HEK293 (cell line): ENCODE measurements at regions not wholly inside any gene's neighbourhood (a gene's known extent, or its start where the extent isn't known, plus 50 kb on each side); places are given as distances from the start of the nearest gene placed in this dataset.

ENCODE experiments used
- MEIS1 ChIP-seq: sonication (generic); formaldehyde crosslinking; IDR thresholded peaks from 2 replicates; pipeline ENCODE4 v1.8.1; 2022; ENCODE audit warnings: missing genetic modification reagents, mild to moderate bottlenecking, borderline replicate concordance
- ZNF596 ChIP-seq: fragments of 450-650 bp; IDR thresholded peaks from 2 replicates; pipeline ENCODE4 v1.5.0; 2018; ENCODE audit warnings: missing biosample characterization, mild to moderate bottlenecking, missing genetic modification characterization, moderate library complexity
- TF ChIP-seq, protein P1 (sequence below): fragments of 450-650 bp; formaldehyde crosslinking; IDR thresholded peaks from 2 replicates; pipeline ENCODE4 v1.5.1; 2016; ENCODE audit warnings: missing biosample characterization, missing genetic modification characterization
- TF ChIP-seq, protein P2 (sequence below): fragments of 450-650 bp; formaldehyde crosslinking; IDR thresholded peaks from 2 replicates; pipeline ENCODE4 v1.5.1; 2016; ENCODE audit warnings: missing biosample characterization, missing genetic modification characterization, borderline replicate concordance

DNA sequence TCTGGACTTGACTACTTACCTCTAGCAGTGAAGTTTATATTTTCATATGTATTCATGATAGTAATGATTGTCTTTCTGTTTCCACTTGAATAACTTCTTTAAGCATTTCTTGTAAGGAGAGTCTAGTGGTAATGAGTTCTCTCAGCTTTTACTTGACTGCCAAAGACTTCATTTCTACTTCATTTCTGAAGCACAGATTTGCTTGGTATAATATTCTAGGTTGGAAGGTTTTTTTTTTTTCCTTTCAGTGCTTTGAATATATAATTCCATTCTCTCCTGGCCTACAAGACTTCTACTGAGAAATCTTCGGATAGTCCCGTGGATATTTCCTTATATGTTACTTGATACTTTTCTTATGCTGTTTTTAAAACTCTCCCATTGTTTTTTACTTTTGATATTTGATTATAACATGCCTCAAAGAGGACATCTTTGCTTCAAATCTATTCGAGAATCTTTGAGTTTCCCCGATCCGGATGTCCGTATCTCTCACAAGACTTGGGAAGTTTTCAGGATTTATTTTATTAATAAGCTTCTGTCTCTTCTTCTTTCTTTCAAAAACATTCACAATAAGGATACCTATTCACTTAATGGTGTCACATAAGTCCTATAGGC is 1560.0 kb downstream of the PCDH9 start:
- TF ChIP-seq, protein P1, sequence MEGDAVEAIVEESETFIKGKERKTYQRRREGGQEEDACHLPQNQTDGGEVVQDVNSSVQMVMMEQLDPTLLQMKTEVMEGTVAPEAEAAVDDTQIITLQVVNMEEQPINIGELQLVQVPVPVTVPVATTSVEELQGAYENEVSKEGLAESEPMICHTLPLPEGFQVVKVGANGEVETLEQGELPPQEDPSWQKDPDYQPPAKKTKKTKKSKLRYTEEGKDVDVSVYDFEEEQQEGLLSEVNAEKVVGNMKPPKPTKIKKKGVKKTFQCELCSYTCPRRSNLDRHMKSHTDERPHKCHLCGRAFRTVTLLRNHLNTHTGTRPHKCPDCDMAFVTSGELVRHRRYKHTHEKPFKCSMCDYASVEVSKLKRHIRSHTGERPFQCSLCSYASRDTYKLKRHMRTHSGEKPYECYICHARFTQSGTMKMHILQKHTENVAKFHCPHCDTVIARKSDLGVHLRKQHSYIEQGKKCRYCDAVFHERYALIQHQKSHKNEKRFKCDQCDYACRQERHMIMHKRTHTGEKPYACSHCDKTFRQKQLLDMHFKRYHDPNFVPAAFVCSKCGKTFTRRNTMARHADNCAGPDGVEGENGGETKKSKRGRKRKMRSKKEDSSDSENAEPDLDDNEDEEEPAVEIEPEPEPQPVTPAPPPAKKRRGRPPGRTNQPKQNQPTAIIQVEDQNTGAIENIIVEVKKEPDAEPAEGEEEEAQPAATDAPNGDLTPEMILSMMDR (tag by site-specific recombination): no peak
- TF ChIP-seq MEIS1 (CRISPR knock-in tag): no peak
- no peak for TF ChIP-seq ZNF596 (tag by site-specific recombination)
- TF ChIP-seq, protein P2, sequence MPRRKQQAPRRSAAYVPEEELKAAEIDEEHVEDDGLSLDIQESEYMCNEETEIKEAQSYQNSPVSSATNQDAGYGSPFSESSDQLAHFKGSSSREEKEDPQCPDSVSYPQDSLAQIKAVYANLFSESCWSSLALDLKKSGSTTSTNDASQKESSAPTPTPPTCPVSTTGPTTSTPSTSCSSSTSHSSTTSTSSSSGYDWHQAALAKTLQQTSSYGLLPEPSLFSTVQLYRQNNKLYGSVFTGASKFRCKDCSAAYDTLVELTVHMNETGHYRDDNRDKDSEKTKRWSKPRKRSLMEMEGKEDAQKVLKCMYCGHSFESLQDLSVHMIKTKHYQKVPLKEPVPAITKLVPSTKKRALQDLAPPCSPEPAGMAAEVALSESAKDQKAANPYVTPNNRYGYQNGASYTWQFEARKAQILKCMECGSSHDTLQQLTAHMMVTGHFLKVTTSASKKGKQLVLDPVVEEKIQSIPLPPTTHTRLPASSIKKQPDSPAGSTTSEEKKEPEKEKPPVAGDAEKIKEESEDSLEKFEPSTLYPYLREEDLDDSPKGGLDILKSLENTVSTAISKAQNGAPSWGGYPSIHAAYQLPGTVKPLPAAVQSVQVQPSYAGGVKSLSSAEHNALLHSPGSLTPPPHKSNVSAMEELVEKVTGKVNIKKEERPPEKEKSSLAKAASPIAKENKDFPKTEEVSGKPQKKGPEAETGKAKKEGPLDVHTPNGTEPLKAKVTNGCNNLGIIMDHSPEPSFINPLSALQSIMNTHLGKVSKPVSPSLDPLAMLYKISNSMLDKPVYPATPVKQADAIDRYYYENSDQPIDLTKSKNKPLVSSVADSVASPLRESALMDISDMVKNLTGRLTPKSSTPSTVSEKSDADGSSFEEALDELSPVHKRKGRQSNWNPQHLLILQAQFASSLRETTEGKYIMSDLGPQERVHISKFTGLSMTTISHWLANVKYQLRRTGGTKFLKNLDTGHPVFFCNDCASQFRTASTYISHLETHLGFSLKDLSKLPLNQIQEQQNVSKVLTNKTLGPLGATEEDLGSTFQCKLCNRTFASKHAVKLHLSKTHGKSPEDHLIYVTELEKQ: no peak
